ENCODE measurements at regions not wholly inside any gene's neighbourhood (a gene's known extent, or its start where the extent isn't known, plus 50 kb on each side); places are given as distances from the start of the nearest gene placed in this dataset.

- FAIRE-seq: no peak
Measured at GRCh38 chr2:129059476-129059875, 740.8 kb upstream of the HS6ST1 start.

GRCh38 chr2:129061069-129061768, 742.6 kb upstream of the HS6ST1 start:
- FAIRE-seq: no peak

- no peak for FAIRE-seq
Measured at GRCh38 chr2:129061769-129062121, 743.1 kb upstream of the HS6ST1 start.

- no peak for FAIRE-seq
Measured at GRCh38 chr2:129062146-129062912, 743.7 kb upstream of the HS6ST1 start.

DNA sequence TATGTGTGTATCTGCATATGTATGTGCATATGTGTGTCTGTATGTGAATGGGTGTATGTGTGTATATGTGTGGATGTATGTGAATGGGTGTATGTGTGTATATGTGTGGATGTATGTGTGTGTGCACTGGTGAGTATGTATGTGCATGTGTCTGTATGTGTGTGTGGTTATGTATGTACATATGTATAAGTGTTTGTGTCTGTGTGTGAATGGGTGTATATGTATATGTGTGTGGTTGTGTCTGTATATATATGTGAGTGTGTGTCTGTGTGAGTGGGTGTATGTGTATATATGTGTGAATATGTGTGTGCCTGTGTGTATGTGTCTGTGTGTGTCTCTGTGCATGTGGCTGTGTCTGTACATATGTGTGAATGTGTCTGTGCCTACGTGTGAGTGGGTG, 748.4 kb upstream of the HS6ST1 start:
- FAIRE-seq: no peak

- FAIRE-seq: no peak
Measured at GRCh38 chr2:129067953-129068352, 749.3 kb upstream of the HS6ST1 start.

DNA sequence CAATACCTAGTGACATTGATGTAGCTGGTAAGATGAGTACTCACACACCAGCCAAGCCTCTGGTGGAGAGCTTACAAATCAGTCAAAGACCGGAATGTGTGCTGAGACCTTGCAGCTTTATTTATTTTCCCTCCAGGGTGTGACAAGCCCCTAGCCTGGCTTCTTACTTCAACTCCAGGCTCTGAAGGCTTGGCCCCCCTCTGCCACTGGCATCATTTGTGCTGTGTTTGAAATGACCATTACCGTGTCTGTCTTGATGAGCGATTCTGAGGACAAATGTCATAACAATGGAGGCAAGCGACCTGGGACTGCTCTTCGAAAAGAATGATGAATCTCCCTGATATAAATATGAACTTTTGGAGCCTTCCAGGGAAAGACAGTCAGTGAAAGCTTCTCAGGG, 749.9 kb upstream of the HS6ST1 start:
- no peak for FAIRE-seq

- FAIRE-seq: no peak
Measured at GRCh38 chr2:129069875-129070594, 751.4 kb upstream of the HS6ST1 start.

GRCh38 chr2:129070663-129071062, 752.0 kb upstream of the HS6ST1 start:
- no peak for FAIRE-seq

GRCh38 chr2:129071531-129071930, 752.9 kb upstream of the HS6ST1 start:
- FAIRE-seq: no peak

DNA sequence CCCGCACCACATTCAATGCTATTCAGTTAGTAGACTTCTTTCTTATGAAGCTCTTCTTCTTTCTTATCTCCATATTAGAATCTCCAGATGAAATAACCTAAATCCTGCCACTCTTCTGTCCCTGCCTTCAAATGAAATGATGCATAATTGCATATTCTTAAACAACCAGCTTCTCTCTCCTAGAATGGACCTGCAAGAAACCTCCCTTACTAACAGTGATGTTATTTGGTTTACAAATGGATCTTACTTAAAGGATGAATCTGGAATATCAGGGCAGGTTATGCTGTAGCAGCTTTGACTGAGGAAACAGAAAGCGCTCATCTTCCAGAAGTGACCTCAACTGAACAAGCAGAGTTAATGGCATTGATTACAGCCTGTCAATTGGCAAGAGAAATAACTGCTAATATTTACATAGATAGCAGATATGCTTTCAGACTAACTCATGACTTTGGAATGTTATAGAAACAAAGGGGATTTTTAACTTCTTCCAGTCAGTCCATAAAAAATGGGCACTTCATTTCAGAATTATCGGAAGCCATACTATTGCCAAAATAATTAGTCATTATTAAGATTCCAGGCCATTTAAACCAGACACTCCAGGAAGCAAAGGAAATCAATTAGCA, 755.7 kb upstream of the HS6ST1 start:
- FAIRE-seq: no peak

DNA sequence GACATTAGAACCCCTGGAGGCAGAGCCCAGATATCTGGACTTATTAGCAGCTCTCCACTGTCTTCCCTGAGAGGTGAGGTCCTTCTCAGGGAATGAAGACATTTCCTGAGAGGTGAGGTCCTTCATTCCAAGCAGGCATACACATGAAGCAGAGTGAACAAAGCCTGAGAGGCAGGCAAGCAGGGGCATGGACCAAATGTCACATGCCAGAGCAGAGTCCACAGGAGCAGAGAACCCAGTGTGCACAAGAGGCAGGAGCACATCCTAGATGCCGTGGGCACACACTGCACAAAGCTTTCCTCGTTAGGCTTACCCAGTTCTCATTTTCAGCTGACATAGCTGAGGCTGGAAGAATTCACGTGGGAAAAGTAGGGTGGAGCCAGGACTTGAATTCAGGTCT, 759.9 kb upstream of the HS6ST1 start:
- no peak for FAIRE-seq

DNA sequence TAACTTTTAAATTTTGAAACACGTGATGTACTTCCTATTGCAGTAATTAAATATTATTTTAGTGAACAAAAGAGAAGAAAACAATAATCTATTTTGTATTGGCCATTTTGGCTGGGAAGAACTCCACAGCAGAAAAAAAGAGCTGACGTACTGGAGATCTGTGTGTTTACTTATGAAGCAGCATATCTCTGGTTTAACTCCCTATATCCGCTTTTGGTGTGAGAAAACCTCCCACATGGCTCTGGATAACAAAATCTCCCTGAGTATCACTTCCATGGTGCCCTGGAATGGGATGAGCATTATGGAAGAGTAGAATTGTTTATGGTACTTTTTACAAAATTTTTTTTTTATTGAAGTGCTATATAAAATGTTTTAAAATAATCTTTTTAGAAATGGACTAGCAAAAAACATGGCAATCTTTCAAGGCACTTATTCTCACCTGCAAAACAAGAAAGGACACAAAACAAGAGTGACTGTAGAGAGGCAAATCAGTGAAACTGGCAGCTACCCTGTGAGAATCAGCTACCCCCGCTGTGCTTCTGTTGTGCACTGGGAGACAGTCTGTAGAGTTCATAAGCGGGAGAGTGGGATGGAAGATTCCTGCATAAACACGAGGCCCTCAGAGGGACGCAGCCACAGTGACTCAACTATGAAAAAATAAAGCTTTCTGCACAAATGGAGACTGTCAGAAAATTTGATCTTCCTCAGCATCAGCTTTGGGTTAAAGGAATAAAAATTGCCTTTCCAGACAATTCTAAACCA, 762.2 kb upstream of the HS6ST1 start:
- no peak for FAIRE-seq

GRCh38 chr2:129085386-129085785, 766.7 kb upstream of the HS6ST1 start:
- FAIRE-seq: no peak

DNA sequence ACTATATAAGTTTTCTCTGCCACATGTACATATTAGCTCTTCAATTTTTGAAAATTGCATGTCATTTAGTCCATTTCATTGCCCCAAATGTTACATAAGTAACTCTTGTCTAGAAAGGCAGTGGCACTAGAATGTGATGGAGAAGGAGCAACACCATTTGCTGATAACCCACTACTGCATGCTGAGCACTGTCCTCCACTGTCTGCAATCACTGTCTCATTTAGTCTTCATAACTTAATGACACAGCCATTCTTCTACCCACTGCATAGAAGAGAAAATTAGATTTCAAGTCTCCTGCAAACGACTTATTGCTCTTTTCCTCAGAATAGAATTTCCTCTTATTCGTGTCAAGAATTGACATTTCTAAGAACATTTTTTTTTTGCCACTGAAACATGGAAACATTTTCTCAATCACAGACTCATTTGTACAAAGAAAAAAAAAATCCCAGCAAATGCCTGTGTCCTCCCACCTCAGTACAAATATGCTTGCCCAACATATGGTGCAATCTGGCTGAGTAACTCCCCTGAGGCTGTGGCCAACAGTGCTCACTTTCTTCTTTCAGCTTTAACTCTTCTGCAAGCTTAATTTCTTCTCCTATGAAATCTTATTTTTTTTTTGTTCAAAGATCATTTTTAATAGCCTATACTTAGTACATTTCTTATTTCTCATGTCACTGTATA, 768.6 kb upstream of the HS6ST1 start:
- FAIRE-seq: no peak

- FAIRE-seq: no peak
Measured at GRCh38 chr2:129091620-129092019, 773.0 kb upstream of the HS6ST1 start.

GRCh38 chr2:129092956-129093355, 774.3 kb upstream of the HS6ST1 start:
- no peak for FAIRE-seq

- no peak for FAIRE-seq
Measured at GRCh38 chr2:129101186-129101585, 782.5 kb upstream of the HS6ST1 start.

DNA sequence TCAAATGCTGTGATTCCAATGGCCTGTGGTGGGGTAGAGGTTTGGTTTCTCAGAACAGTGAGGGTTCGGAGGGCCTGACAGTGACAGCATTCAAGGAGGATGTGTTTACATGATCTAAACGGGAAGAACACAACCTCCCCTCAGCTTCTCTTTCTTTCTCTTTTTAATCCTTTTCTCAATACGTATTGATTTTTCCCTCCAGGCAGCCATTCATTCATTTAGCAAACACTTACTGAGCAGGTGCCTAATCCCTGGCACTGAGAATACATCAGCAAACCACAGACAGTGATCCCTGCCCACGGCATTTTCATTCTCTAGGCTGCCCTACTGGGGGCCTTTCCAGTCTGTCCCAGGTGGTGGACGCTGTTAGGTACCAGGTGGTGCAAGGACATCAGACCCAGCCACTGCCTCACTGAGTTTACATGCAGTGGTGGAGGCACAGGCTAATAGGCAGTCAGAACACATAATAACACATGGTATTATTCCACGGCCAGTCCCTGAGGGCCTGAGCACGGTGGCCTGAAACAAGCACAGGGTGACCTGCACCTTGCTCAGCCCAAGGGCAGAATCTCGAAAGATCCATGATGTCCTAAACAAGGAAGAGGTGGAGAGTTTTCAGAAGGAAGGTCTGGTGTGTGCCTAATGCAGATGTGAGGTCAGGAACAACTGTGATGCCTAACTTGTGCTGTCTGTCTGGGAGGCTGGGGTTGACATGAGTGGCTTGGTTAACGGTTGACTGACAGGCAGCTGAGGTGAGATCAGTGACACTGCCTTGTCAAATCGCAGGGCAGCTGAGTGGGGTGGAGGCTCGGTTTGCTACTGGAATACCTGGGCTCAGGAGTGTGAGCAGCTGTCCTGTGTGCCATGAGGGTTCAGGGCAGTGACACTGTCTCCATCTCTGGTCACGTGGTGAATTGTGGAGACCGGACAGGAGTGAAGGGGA, 785.5 kb upstream of the HS6ST1 start:
- no peak for FAIRE-seq

GRCh38 chr2:129112181-129112580, 793.5 kb upstream of the HS6ST1 start:
- no peak for FAIRE-seq

- no peak for FAIRE-seq
Measured at GRCh38 chr2:129113776-129114175, 795.1 kb upstream of the HS6ST1 start.

Measured in G401.6 (cell line).